ENCODE measurements at regions not wholly inside any gene's neighbourhood (a gene's known extent, or its start where the extent isn't known, plus 50 kb on each side); places are given as distances from the start of the nearest gene placed in this dataset.

GRCh38 chr5:124238350-124238749 lies 508.1 kb downstream of the ZNF608 start:
- Histone ChIP-seq H3K9me3 (ENCODE audit: control insufficient read depth, low read length) (no peaks in the 10 kb centered on the region), H3K4me1 (ENCODE audit: control insufficient read depth, insufficient read depth, low read length) (no peaks in the 10 kb centered on the region), H3K4me3 (ENCODE audit: low read length) (no peak overlapping the region), H3K9ac (ENCODE audit: low read length) (no peak overlapping the region), H3K27me3 (ENCODE audit: control insufficient read depth, insufficient read depth, low read length) (no peaks in the 10 kb centered on the region), H3K36me3 (ENCODE audit: control insufficient read depth, insufficient read depth, low read length) (no peaks in the 10 kb centered on the region)

DNA sequence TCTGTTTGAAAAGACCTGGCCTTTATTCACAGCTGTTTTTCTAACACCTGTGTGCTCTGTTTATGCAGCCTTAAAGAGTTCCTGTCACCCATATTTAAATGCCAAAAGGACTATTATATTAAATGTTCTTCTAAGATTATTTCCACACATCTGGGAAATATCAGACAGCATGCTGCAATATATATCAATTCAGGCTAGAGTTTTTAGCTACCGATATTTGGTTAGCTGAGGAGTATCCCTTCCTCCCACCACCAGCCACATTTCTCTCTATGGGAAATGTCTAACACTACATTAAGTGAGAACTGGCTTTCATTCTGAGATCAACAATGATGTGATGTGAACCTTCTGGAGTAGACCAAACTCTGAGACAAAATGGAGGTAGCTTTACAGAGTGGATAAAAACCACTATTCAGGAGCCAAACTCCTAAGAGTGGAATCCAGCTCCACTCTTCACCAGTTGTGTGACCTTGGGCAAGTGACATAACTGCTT lies 509.2 kb downstream of the ZNF608 start:
- Histone ChIP-seq H3K9ac (ENCODE audit: low read length) (no peak overlapping the region), H3K4me3 (ENCODE audit: low read length) (no peak overlapping the region), H3K4me1 (ENCODE audit: control insufficient read depth, insufficient read depth, low read length) (no peaks in the 10 kb centered on the region), H3K27me3 (ENCODE audit: control insufficient read depth, insufficient read depth, low read length) (no peaks in the 10 kb centered on the region), H3K9me3 (ENCODE audit: control insufficient read depth, low read length) (no peaks in the 10 kb centered on the region), H3K36me3 (ENCODE audit: control insufficient read depth, insufficient read depth, low read length) (no peaks in the 10 kb centered on the region)

DNA sequence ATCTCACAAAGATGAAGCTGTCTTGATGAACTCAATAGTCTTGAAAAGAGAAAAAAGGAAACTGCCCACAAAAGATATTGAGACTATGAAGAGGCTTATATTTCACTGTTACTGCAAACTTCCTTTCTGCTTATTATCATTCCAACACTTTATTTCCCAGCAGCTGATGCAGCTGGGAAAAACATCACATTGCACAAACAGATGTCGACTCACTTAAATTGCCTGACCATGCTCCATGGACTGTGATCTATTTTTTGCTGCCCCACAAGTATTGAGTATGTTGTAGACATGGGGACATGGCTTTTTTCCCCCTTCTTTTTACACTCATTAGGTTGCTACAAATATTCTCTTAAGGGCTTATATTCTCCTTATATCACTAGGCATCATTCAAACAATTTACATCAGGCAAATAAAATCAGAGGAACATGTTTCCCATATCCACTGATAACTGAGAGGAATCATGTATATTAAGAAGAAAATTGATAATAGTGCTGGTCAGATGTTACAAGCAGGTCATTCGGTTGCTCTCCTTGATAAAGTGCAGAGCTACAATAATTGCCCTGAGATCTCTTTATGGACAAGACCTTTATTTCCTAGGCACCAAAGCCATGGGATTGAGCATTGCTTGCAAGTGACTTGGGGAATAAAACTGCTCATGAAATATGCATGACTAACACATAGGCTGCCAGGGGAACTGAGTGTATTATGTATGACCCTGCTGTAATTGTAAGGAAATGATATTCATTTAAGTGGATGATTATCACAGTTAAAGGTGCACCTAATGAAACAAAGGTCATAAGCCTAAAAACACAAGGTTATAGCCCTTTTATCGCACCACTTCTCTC lies 509.9 kb downstream of the ZNF608 start:
- H3K36me3 ChIP-seq (ENCODE audit: control insufficient read depth, insufficient read depth, low read length): no peaks in the 10 kb centered on the region
- H3K4me1 ChIP-seq (ENCODE audit: control insufficient read depth, insufficient read depth, low read length): no peaks in the 10 kb centered on the region
- H3K9me3 ChIP-seq (ENCODE audit: control insufficient read depth, low read length): no peaks in the 10 kb centered on the region
- H3K4me3 ChIP-seq (ENCODE audit: low read length): no peak overlapping the region
- no peaks in the 10 kb centered on the region for H3K27me3 ChIP-seq (ENCODE audit: control insufficient read depth, insufficient read depth, low read length)
- H3K9ac ChIP-seq (ENCODE audit: low read length): no peak overlapping the region

DNA sequence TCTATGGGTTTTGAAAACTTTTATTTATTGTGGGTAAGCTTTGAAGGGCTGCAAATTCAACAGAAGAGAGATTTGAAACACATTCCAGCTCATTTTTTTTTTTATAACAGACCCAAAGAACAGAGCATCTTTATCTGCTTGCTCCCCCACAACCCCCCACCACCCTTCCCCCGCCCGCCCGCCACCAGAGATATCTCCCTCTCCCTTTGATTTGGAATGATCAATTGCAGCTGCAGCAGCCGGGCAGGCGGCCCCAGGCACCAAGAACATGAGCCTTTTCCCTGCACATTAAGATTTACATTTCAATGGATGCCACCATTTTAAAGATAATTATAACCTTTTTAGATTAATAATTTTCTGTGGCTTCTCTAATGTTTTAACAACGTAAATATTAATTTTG lies 510.9 kb downstream of the ZNF608 start:
- no peaks in the 10 kb centered on the region for H3K4me1 ChIP-seq (ENCODE audit: control insufficient read depth, insufficient read depth, low read length)
- no peaks in the 10 kb centered on the region for H3K9me3 ChIP-seq (ENCODE audit: control insufficient read depth, low read length)
- no peak overlapping the region for H3K4me3 ChIP-seq (ENCODE audit: low read length)
- no peaks in the 10 kb centered on the region for H3K36me3 ChIP-seq (ENCODE audit: control insufficient read depth, insufficient read depth, low read length)
- no peaks in the 10 kb centered on the region for H3K27me3 ChIP-seq (ENCODE audit: control insufficient read depth, insufficient read depth, low read length)
- no peak overlapping the region for H3K9ac ChIP-seq (ENCODE audit: low read length)

DNA sequence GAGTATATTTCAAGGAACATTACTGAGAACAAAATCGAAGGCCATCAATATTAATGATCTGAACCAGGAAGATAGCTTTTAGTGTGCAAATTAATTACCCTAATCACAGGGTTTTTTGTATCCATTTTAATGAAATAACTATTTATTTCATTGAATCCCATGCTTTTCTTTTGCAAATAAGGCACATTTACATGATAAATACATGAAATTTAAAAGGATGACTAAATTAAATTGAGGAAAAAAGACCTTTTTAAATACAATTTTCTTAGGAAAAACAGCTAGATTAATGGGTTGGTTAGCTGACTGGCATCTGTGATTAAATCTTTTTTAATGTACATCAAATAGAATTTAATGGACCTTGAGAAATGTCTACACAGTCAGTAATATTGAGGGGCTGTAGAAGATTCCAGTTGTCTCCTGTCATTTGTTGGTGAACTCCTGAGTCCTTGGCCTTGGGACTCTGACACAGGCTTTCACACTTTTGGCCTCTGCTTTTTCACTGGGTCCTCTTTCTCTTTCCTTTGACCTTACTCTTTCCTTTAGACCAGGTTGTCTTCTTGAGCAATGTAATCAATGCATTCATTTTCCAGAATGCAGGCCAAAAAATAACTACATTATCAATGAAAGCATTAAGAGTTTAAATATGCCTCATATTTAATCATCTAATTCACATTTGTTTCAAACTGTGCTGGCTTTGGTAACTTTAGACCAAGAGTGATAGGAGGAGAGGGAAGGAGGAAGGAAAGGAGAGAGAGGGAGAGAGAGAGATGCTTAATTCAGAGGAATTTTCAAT lies 511.5 kb downstream of the ZNF608 start:
- Histone ChIP-seq H3K36me3 (ENCODE audit: control insufficient read depth, insufficient read depth, low read length) (no peaks in the 10 kb centered on the region), H3K4me1 (ENCODE audit: control insufficient read depth, insufficient read depth, low read length) (no peaks in the 10 kb centered on the region), H3K9ac (ENCODE audit: low read length) (no peak overlapping the region), H3K27me3 (ENCODE audit: control insufficient read depth, insufficient read depth, low read length) (no peaks in the 10 kb centered on the region), H3K9me3 (ENCODE audit: control insufficient read depth, low read length) (no peaks in the 10 kb centered on the region), H3K4me3 (ENCODE audit: low read length) (no peak overlapping the region)

DNA sequence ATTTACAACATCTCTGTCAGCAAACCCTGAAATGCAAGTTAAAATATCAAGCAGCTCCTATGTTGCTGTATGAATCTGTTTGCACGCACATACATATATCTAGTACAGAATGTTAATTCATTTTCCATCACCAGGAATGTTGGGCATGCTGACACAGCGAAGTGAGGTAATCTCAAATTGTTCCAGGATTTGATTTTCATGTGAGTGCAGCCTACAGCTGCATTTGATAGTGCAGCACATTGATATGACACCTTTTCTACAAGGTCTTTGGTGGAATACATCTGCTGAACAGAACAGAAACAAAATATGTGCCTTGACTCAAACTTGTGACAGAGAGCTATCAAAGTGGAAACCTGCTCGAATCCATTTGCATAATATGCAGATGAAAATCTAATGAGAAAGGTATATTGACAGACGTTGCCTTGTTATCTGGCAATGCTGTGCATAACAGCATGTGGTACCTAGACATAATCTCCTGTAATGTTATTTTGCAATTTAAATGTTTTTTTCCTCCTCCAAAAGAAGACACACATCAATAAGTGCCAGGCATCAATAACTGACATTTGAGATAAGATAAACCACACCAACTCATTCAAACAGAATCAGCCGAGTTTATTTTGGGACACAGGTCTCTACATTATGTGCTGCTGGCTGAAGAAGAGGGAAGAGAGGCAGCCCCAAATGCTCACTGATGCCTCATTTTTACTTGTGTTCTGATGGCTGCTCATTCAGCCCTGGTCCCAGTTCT lies 512.2 kb downstream of the ZNF608 start:
- Histone ChIP-seq H3K4me3 (ENCODE audit: low read length) (no peak overlapping the region), H3K4me1 (ENCODE audit: control insufficient read depth, insufficient read depth, low read length) (no peaks in the 10 kb centered on the region), H3K36me3 (ENCODE audit: control insufficient read depth, insufficient read depth, low read length) (no peaks in the 10 kb centered on the region), H3K27me3 (ENCODE audit: control insufficient read depth, insufficient read depth, low read length) (no peaks in the 10 kb centered on the region), H3K9me3 (ENCODE audit: control insufficient read depth, low read length) (no peaks in the 10 kb centered on the region), H3K9ac (ENCODE audit: low read length) (no peak overlapping the region)

GRCh38 chr5:124232515-124232914 lies 513.9 kb downstream of the ZNF608 start:
- Histone ChIP-seq H3K9me3 (ENCODE audit: control insufficient read depth, low read length) (no peaks in the 10 kb centered on the region), H3K27me3 (ENCODE audit: control insufficient read depth, insufficient read depth, low read length) (no peaks in the 10 kb centered on the region), H3K4me3 (ENCODE audit: low read length) (no peak overlapping the region), H3K36me3 (ENCODE audit: control insufficient read depth, insufficient read depth, low read length) (no peaks in the 10 kb centered on the region), H3K4me1 (ENCODE audit: control insufficient read depth, insufficient read depth, low read length) (no peaks in the 10 kb centered on the region), H3K9ac (ENCODE audit: low read length) (no peak overlapping the region)

DNA sequence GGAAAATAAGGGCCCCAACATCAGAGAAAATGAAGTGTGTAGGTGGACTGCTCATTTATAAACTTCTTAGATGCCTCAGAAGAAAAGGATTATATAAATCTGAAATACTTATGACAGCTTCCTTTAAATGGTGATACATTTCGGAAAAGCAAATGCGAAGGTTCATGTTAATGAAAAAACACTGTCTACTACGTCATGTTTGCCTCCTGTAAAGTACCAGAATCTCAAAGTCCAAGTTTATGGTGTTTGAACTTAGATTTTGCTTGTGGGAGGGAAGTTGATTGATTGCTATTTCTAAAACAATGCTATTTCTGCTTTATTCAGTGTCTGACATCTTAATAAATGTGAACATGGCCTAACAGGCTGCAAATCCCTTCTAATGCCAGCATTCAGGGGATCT lies 514.6 kb downstream of the ZNF608 start:
- H3K9ac ChIP-seq (ENCODE audit: low read length): no peak overlapping the region
- no peak overlapping the region for H3K4me3 ChIP-seq (ENCODE audit: low read length)

GRCh38 chr5:124231230-124231629 lies 515.2 kb downstream of the ZNF608 start:
- H3K9me3 ChIP-seq (ENCODE audit: control insufficient read depth, low read length): no peaks in the 10 kb centered on the region
- no peak overlapping the region for H3K9ac ChIP-seq (ENCODE audit: low read length)
- H3K36me3 ChIP-seq (ENCODE audit: control insufficient read depth, insufficient read depth, low read length): no peaks in the 10 kb centered on the region
- no peak overlapping the region for H3K4me3 ChIP-seq (ENCODE audit: low read length)
- no peaks in the 10 kb centered on the region for H3K27me3 ChIP-seq (ENCODE audit: control insufficient read depth, insufficient read depth, low read length)
- no peaks in the 10 kb centered on the region for H3K4me1 ChIP-seq (ENCODE audit: control insufficient read depth, insufficient read depth, low read length)

More for the DNA sequence above, 514.6 kb downstream of the ZNF608 start:
- no peaks in the 10 kb centered on the region for H3K36me3 ChIP-seq (ENCODE audit: control insufficient read depth, insufficient read depth, low read length)
- H3K9me3 ChIP-seq (ENCODE audit: control insufficient read depth, low read length): no peaks in the 10 kb centered on the region
- H3K4me1 ChIP-seq (ENCODE audit: control insufficient read depth, insufficient read depth, low read length): no peaks in the 10 kb centered on the region
- no peaks in the 10 kb centered on the region for H3K27me3 ChIP-seq (ENCODE audit: control insufficient read depth, insufficient read depth, low read length)

DNA sequence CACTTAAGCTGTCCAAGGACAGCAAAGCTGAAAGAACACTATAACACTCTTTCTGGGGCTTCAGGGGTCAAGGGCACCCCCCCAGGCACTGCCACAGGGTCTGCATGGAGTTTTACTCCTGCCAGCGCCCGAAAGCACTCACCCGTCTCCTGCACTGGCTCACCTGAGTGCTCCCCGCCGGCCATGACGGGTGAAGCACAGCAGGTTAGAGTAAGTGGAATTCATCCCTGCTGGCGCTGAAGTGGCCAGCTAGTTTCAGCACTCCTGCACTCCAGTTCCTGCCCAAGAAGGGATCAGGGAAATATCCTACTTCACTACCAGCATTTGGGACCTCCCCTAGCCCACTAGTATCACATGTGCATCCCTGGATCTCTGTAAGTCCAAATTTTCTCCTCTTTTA lies 516.0 kb downstream of the ZNF608 start:
- H3K4me1 ChIP-seq (ENCODE audit: control insufficient read depth, insufficient read depth, low read length): no peaks in the 10 kb centered on the region

GRCh38 chr5:124229352-124229751 lies 517.1 kb downstream of the ZNF608 start:
- H3K4me1 ChIP-seq (ENCODE audit: control insufficient read depth, insufficient read depth, low read length): no peaks in the 10 kb centered on the region
- H3K36me3 ChIP-seq (ENCODE audit: control insufficient read depth, insufficient read depth, low read length): no peaks in the 10 kb centered on the region
- H3K4me3 ChIP-seq (ENCODE audit: low read length): no peak overlapping the region
- no peak overlapping the region for H3K9ac ChIP-seq (ENCODE audit: low read length)
- no peaks in the 10 kb centered on the region for H3K27me3 ChIP-seq (ENCODE audit: control insufficient read depth, insufficient read depth, low read length)
- H3K9me3 ChIP-seq (ENCODE audit: control insufficient read depth, low read length): no peaks in the 10 kb centered on the region

More for the DNA sequence above, 516.0 kb downstream of the ZNF608 start:
- no peaks in the 10 kb centered on the region for H3K9me3 ChIP-seq (ENCODE audit: control insufficient read depth, low read length)
- H3K4me3 ChIP-seq (ENCODE audit: low read length): no peak overlapping the region
- H3K36me3 ChIP-seq (ENCODE audit: control insufficient read depth, insufficient read depth, low read length): no peaks in the 10 kb centered on the region
- H3K27me3 ChIP-seq (ENCODE audit: control insufficient read depth, insufficient read depth, low read length): no peaks in the 10 kb centered on the region
- H3K9ac ChIP-seq (ENCODE audit: low read length): no peak overlapping the region

DNA sequence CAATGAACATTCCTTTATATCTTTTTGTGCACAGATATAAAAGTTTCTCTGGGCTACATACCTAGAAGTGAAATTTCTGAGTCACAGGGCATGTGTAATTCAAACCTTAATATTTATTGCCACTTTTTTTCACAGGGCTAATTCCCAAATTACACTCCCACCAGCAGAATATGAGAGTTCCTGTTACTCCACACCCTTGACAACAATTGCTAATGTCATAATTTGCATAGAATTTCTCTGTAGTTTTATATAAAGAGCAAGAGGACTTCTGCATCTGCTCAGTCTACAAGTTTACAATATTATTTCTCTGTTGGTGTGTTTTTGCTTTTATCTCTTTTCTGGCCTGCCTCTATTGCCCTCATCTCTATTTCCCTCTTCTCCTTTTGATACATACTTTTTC lies 518.5 kb downstream of the ZNF608 start:
- Histone ChIP-seq H3K36me3 (ENCODE audit: control insufficient read depth, insufficient read depth, low read length) (no peaks in the 10 kb centered on the region), H3K9ac (ENCODE audit: low read length) (no peak overlapping the region), H3K4me1 (ENCODE audit: control insufficient read depth, insufficient read depth, low read length) (no peaks in the 10 kb centered on the region), H3K9me3 (ENCODE audit: control insufficient read depth, low read length) (no peaks in the 10 kb centered on the region), H3K4me3 (ENCODE audit: low read length) (no peak overlapping the region), H3K27me3 (ENCODE audit: control insufficient read depth, insufficient read depth, low read length) (no peaks in the 10 kb centered on the region)

Measured in mucosa of stomach (tissue), 1 donor.